Thoracic aorta (tissue), 2 donors: ENCODE measurements at regions not wholly inside any gene's neighbourhood (a gene's known extent, or its start where the extent isn't known, plus 50 kb on each side); places are given as distances from the start of the nearest gene placed in this dataset.

Experiments used
- ATAC-seq: fragments of 150-250 bp; one replicate; pipeline ENCODE4 v1.8.0; 2017; ENCODE audit warnings: low read depth; ENCODE audit not compliant: insufficient number of reproducible peaks, low FRiP score
- DNase-seq: peaks from one replicate; pipeline ENCODE4 v3.0.0-alpha.2; 2020; ENCODE audit warnings: low spot score
- H3K27ac ChIP-seq, 2 donors: fragments of 200-600 bp; sonication (generic); 1 replicate in 1 of 2; 2 replicates in 1 of 2; pipeline ENCODE4 v1.5.1; 2016; ENCODE audit warnings: mild to moderate bottlenecking in 2 of 2, moderate library complexity in 2 of 2
- H3K27me3 ChIP-seq: fragments of 200-600 bp; sonication (generic); replicated peaks from 2 replicates; pipeline ENCODE4 v1.6.0; 2016; ENCODE audit warnings: mild to moderate bottlenecking; ENCODE audit not compliant: insufficient read depth
- H3K36me3 ChIP-seq: fragments of 200-600 bp; sonication (generic); one replicate; pipeline ENCODE4 v1.5.1; 2016
- H3K4me1 ChIP-seq, 2 donors: fragments of 200-600 bp; sonication (generic); 1 replicate in 1 of 2; 2 replicates in 1 of 2; pipeline versions ENCODE4 v1.5.1 to v1.6.0; 2016; ENCODE audit warnings: low read depth in 2 of 2, mild to moderate bottlenecking in 1 of 2; ENCODE audit not compliant: control insufficient read depth in 1 of 2
- H3K4me3 ChIP-seq: fragments of 200-600 bp; sonication (generic); 2 replicates; pipeline ENCODE4 v1.5.1; 2016; ENCODE audit warnings: mild to moderate bottlenecking
- H3K9me3 ChIP-seq: fragments of 200-600 bp; sonication (generic); 2 replicates; pipeline ENCODE4 v1.5.1; 2016
- CTCF ChIP-seq: fragments of 200-600 bp; sonication (generic); IDR thresholded peaks from one replicate; pipeline ENCODE4 v1.5.1; 2019; ENCODE audit warnings: antibody characterized with exemption

- Histone ChIP-seq H3K4me1 (no peaks in the 10 kb centered on the region), H3K9me3 (no peaks in the 10 kb centered on the region), H3K36me3 (no peaks in the 10 kb centered on the region), H3K27ac (no peak overlapping the region), H3K27me3 (no peaks in the 10 kb centered on the region), H3K4me3 (no peak overlapping the region)
- TF ChIP-seq CTCF, result no peak
- ATAC-seq (no peak), DNase-seq (no peak)
Measured at GRCh38 chr1:244220410-244220809, 169.3 kb downstream of the ZBTB18 start.

GRCh38 chr1:244221991-244222390, 170.9 kb downstream of the ZBTB18 start:
- ATAC-seq (no peak), DNase-seq (no peak)
- no peaks in the 10 kb centered on the region for H3K9me3 ChIP-seq
- no peak for TF ChIP-seq CTCF
- no peak overlapping the region for H3K4me3 ChIP-seq
- no peaks in the 10 kb centered on the region for H3K36me3 ChIP-seq
- H3K27me3 ChIP-seq, result no peaks in the 10 kb centered on the region
- H3K4me1 ChIP-seq, result no peaks in the 10 kb centered on the region
- no peak overlapping the region for H3K27ac ChIP-seq

- Histone ChIP-seq H3K27ac (no peak overlapping the region), H3K36me3 (no peaks in the 10 kb centered on the region), H3K27me3 (no peaks in the 10 kb centered on the region), H3K9me3 (no peaks in the 10 kb centered on the region), H3K4me3 (no peak overlapping the region), H3K4me1 (no peaks in the 10 kb centered on the region)
- no peak for DNase-seq
- no peak for ATAC-seq
- no peak for TF ChIP-seq CTCF
Measured at GRCh38 chr1:244224487-244225430, 173.7 kb downstream of the ZBTB18 start.

- H3K4me1 ChIP-seq, result peaks cover 0 to 6% of the 10 kb centered on the region in 2 donors
- H3K4me3 ChIP-seq, result no peak overlapping the region
- no peak for TF ChIP-seq CTCF
- no peaks in the 10 kb centered on the region for H3K36me3 ChIP-seq
- ATAC-seq (no peak), DNase-seq (no peak)
- H3K9me3 ChIP-seq, result no peaks in the 10 kb centered on the region
- H3K27me3 ChIP-seq, result no peaks in the 10 kb centered on the region
- no peak overlapping the region for H3K27ac ChIP-seq
Measured at GRCh38 chr1:244226435-244226834, 175.4 kb downstream of the ZBTB18 start.

GRCh38 chr1:244230470-244230869, 179.4 kb downstream of the ZBTB18 start:
- ATAC-seq (no peak), DNase-seq (no peak)
- no peaks in the 10 kb centered on the region for H3K9me3 ChIP-seq
- H3K4me1 ChIP-seq, result peaks cover 0 to 9% of the 10 kb centered on the region in 2 donors
- no peak for TF ChIP-seq CTCF
- no peak overlapping the region for H3K27ac ChIP-seq
- H3K4me3 ChIP-seq, result no peak overlapping the region
- no peaks in the 10 kb centered on the region for H3K27me3 ChIP-seq
- H3K36me3 ChIP-seq, result no peaks in the 10 kb centered on the region
